Activated naive CD8-positive, alpha-beta T cell (primary cell): ENCODE measurements at regions not wholly inside any gene's neighbourhood (a gene's known extent, or its start where the extent isn't known, plus 50 kb on each side); places are given as distances from the start of the nearest gene placed in this dataset.
"Not testable (repeated sequence)": the region's sequence is repeated elsewhere in the genome, so short reads cannot be mapped to it uniquely, and the experiment has no call there.

Experiments
- H3K27ac Mint-ChIP-seq: one replicate; pipeline ENCODE4 v1.8.0; 2021; ENCODE audit warnings: mixed read lengths
- H3K27me3 Mint-ChIP-seq: one replicate; pipeline ENCODE4 v1.8.0; 2021; ENCODE audit warnings: mixed read lengths
- H3K36me3 Mint-ChIP-seq: one replicate; pipeline ENCODE4 v1.8.0; 2021; ENCODE audit warnings: mixed read lengths
- H3K4me1 Mint-ChIP-seq: one replicate; pipeline ENCODE4 v1.8.0; 2021; ENCODE audit warnings: low read depth, mixed read lengths
- H3K4me3 Mint-ChIP-seq: one replicate; pipeline ENCODE4 v1.8.0; 2021; ENCODE audit warnings: mild to moderate bottlenecking, mixed read lengths
- H3K9me3 Mint-ChIP-seq: one replicate; pipeline ENCODE4 v1.8.0; 2021; ENCODE audit warnings: low read depth, mixed read lengths

GRCh38 chr7:68627247-68627864 lies 970.9 kb upstream of the AUTS2 start:
- peaks cover 19% of the 10 kb centered on the region for H3K9me3 Mint-ChIP-seq
- no peak overlapping the region for H3K4me3 Mint-ChIP-seq
- H3K27me3 Mint-ChIP-seq: no peaks in the 10 kb centered on the region
- no peaks in the 10 kb centered on the region for H3K36me3 Mint-ChIP-seq
- no peaks in the 10 kb centered on the region for H3K4me1 Mint-ChIP-seq
- no peak overlapping the region for H3K27ac Mint-ChIP-seq

GRCh38 chr7:68630914-68631313 lies 967.4 kb upstream of the AUTS2 start:
- peaks cover 15% of the 10 kb centered on the region for H3K9me3 Mint-ChIP-seq
- H3K4me1 Mint-ChIP-seq, H3K27me3 Mint-ChIP-seq, H3K27ac Mint-ChIP-seq, H3K4me3 Mint-ChIP-seq, H3K36me3 Mint-ChIP-seq: not testable (repeated sequence)

- no peaks in the 10 kb centered on the region for H3K9me3 Mint-ChIP-seq
- H3K4me1 Mint-ChIP-seq: no peaks in the 10 kb centered on the region
- no peak overlapping the region for H3K27ac Mint-ChIP-seq
- H3K4me3 Mint-ChIP-seq: no peak overlapping the region
- no peaks in the 10 kb centered on the region for H3K36me3 Mint-ChIP-seq
- no peaks in the 10 kb centered on the region for H3K27me3 Mint-ChIP-seq
Measured at GRCh38 chr7:68640103-68640502, 958.2 kb upstream of the AUTS2 start.

- peaks cover 4% of the 10 kb centered on the region for H3K9me3 Mint-ChIP-seq
- H3K4me1 Mint-ChIP-seq: no peaks in the 10 kb centered on the region
- H3K27ac Mint-ChIP-seq: no peak overlapping the region
- no peaks in the 10 kb centered on the region for H3K27me3 Mint-ChIP-seq
- no peaks in the 10 kb centered on the region for H3K36me3 Mint-ChIP-seq
- H3K4me3 Mint-ChIP-seq: no peak overlapping the region
Measured at GRCh38 chr7:68642727-68643126, 955.5 kb upstream of the AUTS2 start.

GRCh38 chr7:68663392-68663791 lies 934.9 kb upstream of the AUTS2 start:
- H3K4me1 Mint-ChIP-seq: no peaks in the 10 kb centered on the region
- H3K36me3 Mint-ChIP-seq: no peaks in the 10 kb centered on the region
- no peak overlapping the region for H3K4me3 Mint-ChIP-seq

GRCh38 chr7:68671046-68671445 lies 927.2 kb upstream of the AUTS2 start:
- H3K9me3 Mint-ChIP-seq: peaks cover 10% of the 10 kb centered on the region
- no peaks in the 10 kb centered on the region for H3K36me3 Mint-ChIP-seq
- no peak overlapping the region for H3K4me3 Mint-ChIP-seq
- no peak overlapping the region for H3K27ac Mint-ChIP-seq
- no peaks in the 10 kb centered on the region for H3K4me1 Mint-ChIP-seq
- H3K27me3 Mint-ChIP-seq: no peaks in the 10 kb centered on the region

More at GRCh38 chr7:68663392-68663791, 934.9 kb upstream of the AUTS2 start:
- H3K27ac Mint-ChIP-seq: no peak overlapping the region
- H3K27me3 Mint-ChIP-seq: no peaks in the 10 kb centered on the region
- peaks cover 8% of the 10 kb centered on the region for H3K9me3 Mint-ChIP-seq

- H3K4me3 Mint-ChIP-seq: no peak overlapping the region
- peaks cover 10% of the 10 kb centered on the region for H3K9me3 Mint-ChIP-seq
- H3K36me3 Mint-ChIP-seq: no peaks in the 10 kb centered on the region
- H3K4me1 Mint-ChIP-seq: no peaks in the 10 kb centered on the region
- H3K27me3 Mint-ChIP-seq: no peaks in the 10 kb centered on the region
- no peak overlapping the region for H3K27ac Mint-ChIP-seq
Measured at GRCh38 chr7:68671671-68672070, 926.6 kb upstream of the AUTS2 start.

- H3K36me3 Mint-ChIP-seq: no peaks in the 10 kb centered on the region
- H3K9me3 Mint-ChIP-seq: peaks cover 4% of the 10 kb centered on the region
- H3K4me1 Mint-ChIP-seq: no peaks in the 10 kb centered on the region
- no peak overlapping the region for H3K27ac Mint-ChIP-seq
- H3K27me3 Mint-ChIP-seq: no peaks in the 10 kb centered on the region
- no peak overlapping the region for H3K4me3 Mint-ChIP-seq
Measured at GRCh38 chr7:68674826-68675225, 923.4 kb upstream of the AUTS2 start.

GRCh38 chr7:68676813-68677535 lies 921.3 kb upstream of the AUTS2 start:
- H3K4me3 Mint-ChIP-seq: no peak overlapping the region
- H3K4me1 Mint-ChIP-seq: no peaks in the 10 kb centered on the region
- H3K36me3 Mint-ChIP-seq: no peaks in the 10 kb centered on the region
- no peaks in the 10 kb centered on the region for H3K9me3 Mint-ChIP-seq
- H3K27me3 Mint-ChIP-seq: no peaks in the 10 kb centered on the region
- no peak overlapping the region for H3K27ac Mint-ChIP-seq

GRCh38 chr7:68678196-68678595 lies 920.1 kb upstream of the AUTS2 start:
- Mint-ChIP-seq H3K4me1 (no peaks in the 10 kb centered on the region), H3K9me3 (no peaks in the 10 kb centered on the region)

GRCh38 chr7:68679459-68680234 lies 918.6 kb upstream of the AUTS2 start:
- no peaks in the 10 kb centered on the region for H3K4me1 Mint-ChIP-seq
- H3K4me3 Mint-ChIP-seq: no peak overlapping the region
- no peaks in the 10 kb centered on the region for H3K36me3 Mint-ChIP-seq
- H3K27ac Mint-ChIP-seq: no peak overlapping the region
- H3K9me3 Mint-ChIP-seq: no peaks in the 10 kb centered on the region
- no peaks in the 10 kb centered on the region for H3K27me3 Mint-ChIP-seq

More at GRCh38 chr7:68678196-68678595, 920.1 kb upstream of the AUTS2 start:
- Mint-ChIP-seq H3K27ac (no peak overlapping the region), H3K27me3 (no peaks in the 10 kb centered on the region), H3K36me3 (no peaks in the 10 kb centered on the region), H3K4me3 (no peak overlapping the region)

GRCh38 chr7:68680235-68680872 lies 917.9 kb upstream of the AUTS2 start:
- no peaks in the 10 kb centered on the region for H3K36me3 Mint-ChIP-seq
- H3K4me3 Mint-ChIP-seq: no peak overlapping the region
- no peaks in the 10 kb centered on the region for H3K27me3 Mint-ChIP-seq
- H3K27ac Mint-ChIP-seq: no peak overlapping the region
- H3K4me1 Mint-ChIP-seq: no peaks in the 10 kb centered on the region
- H3K9me3 Mint-ChIP-seq: peaks cover 3% of the 10 kb centered on the region

- H3K27ac Mint-ChIP-seq: no peak overlapping the region
- no peak overlapping the region for H3K4me3 Mint-ChIP-seq
Measured at GRCh38 chr7:68682910-68683309, 915.4 kb upstream of the AUTS2 start.

GRCh38 chr7:68684246-68684839 lies 913.9 kb upstream of the AUTS2 start:
- Mint-ChIP-seq H3K9me3 (peaks cover 6% of the 10 kb centered on the region), H3K4me3 (no peak overlapping the region), H3K4me1 (no peaks in the 10 kb centered on the region), H3K36me3 (no peaks in the 10 kb centered on the region), H3K27me3 (no peaks in the 10 kb centered on the region), H3K27ac (no peak overlapping the region)

More at GRCh38 chr7:68682910-68683309, 915.4 kb upstream of the AUTS2 start:
- Mint-ChIP-seq H3K27me3 (no peaks in the 10 kb centered on the region), H3K9me3 (peaks cover 3% of the 10 kb centered on the region), H3K4me1 (no peaks in the 10 kb centered on the region), H3K36me3 (no peaks in the 10 kb centered on the region)
